Smooth muscle cell (in vitro differentiated cells): ENCODE measurements at regions not wholly inside any gene's neighbourhood (a gene's known extent, or its start where the extent isn't known, plus 50 kb on each side); places are given as distances from the start of the nearest gene placed in this dataset.

Source experiments
- DNase-seq: peaks from one replicate; lab custom pipeline; 2025; ENCODE audit not compliant: unreplicated experiment; lab: John Stamatoyannopoulos, UW
- H2AFZ ChIP-seq: fragments of 200-600 bp; sonication (generic); 2 replicates; pipeline ENCODE4 v1.6.0; 2016; ENCODE audit warnings: antibody characterized with exemption, low read depth, mild to moderate bottlenecking
- H3F3A ChIP-seq: fragments of 200-600 bp; sonication (generic); 2 replicates; pipeline ENCODE4 v1.6.0; 2017; ENCODE audit warnings: antibody characterized with exemption, low read depth
- H3K27ac ChIP-seq: fragments of 200-600 bp; sonication (generic); 2 replicates; pipeline ENCODE4 v1.5.1; 2016; ENCODE audit warnings: low read depth, mild to moderate bottlenecking
- H3K27me3 ChIP-seq: fragments of 200-600 bp; sonication (generic); 2 replicates; pipeline ENCODE4 v1.6.1; 2016; ENCODE audit warnings: low read depth, mild to moderate bottlenecking
- H3K36me3 ChIP-seq: fragments of 200-600 bp; sonication (generic); 2 replicates; pipeline ENCODE4 v1.5.1; 2016; ENCODE audit warnings: low read depth
- H3K4me1 ChIP-seq: fragments of 200-600 bp; sonication (generic); 2 replicates; pipeline ENCODE4 v1.5.1; 2016; ENCODE audit warnings: low read depth
- H3K4me2 ChIP-seq: fragments of 200-600 bp; sonication (generic); 2 replicates; pipeline ENCODE4 v1.6.0; 2016; ENCODE audit warnings: mild to moderate bottlenecking
- H3K4me3 ChIP-seq: fragments of 200-600 bp; sonication (generic); 2 replicates; pipeline ENCODE4 v1.5.1; 2016; ENCODE audit warnings: mild to moderate bottlenecking
- H3K79me2 ChIP-seq: fragments of 200-600 bp; sonication (generic); 2 replicates; pipeline ENCODE4 v1.6.0; 2016; ENCODE audit warnings: low read depth, mild to moderate bottlenecking
- H3K9ac ChIP-seq: fragments of 200-600 bp; sonication (generic); 2 replicates; pipeline ENCODE4 v1.6.0; 2016; ENCODE audit warnings: low read depth
- H3K9me3 ChIP-seq: fragments of 200-600 bp; sonication (generic); replicated peaks from 2 replicates; pipeline ENCODE4 v1.5.1; 2016; ENCODE audit warnings: low read depth
- H4K20me1 ChIP-seq: fragments of 200-600 bp; sonication (generic); 2 replicates; pipeline ENCODE4 v1.6.0; 2016; ENCODE audit warnings: low read depth
- WGBS: methylation state at CpG from one replicate; pipeline ENCODE4 v1.1.7; 2016; ENCODE audit warnings: low lambda C conversion rate; 5-methylcytosine and 5-hydroxymethylcytosine counted together
- TF ChIP-seq, protein P1 (sequence below): fragments of 200-600 bp; sonication (generic); IDR thresholded peaks from 2 replicates; pipeline ENCODE4 v1.5.1; 2017; ENCODE audit warnings: borderline replicate concordance, mild to moderate bottlenecking, antibody characterized with exemption; ENCODE audit not compliant: insufficient read depth, poor library complexity, severe bottlenecking

DNA sequence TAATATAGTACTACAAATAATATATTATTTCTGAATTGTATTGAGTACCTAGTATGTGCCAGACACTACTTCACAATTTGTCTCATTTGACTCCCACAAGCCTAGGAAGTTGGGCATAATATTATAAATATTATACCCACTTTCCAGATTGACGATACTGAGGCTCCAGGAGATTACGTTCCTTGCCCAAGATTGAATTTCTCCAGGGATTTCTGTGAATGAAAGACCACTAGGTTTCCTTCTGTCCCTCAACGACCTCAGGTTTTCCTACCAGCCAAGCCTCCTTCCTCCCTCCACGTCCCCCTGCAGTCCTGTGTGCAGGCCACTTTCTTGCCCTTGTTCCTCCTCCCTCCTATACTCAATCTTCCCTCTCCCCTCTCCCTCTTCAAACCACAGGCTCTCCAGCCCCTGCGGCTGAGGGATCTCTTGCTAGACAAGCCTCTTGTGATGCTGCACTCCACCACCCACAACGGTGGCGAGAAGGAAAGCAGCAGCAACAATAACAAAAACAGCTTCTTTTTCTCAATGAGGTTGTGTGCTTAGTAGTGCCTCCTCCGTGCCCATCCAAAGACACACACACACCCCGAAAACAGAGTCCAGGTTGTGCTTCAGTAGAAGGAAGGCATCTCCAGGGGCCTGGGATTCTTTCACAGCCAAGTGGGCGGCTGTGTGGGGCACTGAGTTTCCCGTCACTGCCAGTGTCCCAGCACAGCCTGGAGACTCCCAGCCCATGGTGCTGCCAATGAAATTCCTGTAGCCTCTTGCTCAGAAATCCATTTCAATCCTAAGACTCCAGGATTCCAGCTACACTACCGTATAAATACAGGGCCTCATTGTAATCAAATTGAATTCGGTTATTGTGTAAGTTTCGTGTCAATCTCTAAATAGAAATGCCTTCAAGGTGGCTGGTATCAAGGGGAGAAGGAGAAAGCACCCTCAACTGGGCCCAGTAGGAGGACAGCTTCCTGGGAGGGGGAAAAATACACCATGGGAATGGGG, 94.4 kb downstream of the NCR2 start:
- Histone ChIP-seq H3K27me3 (peaks cover 28% of the 10 kb centered on the region), H3K4me3 (no peak overlapping the region), H3K9ac (no peak overlapping the region), H3K4me1 (peaks cover 20% of the 10 kb centered on the region), H2AFZ (peak overlapping the region; percentile 5), H3K4me2 (peak overlapping the region; percentile 90), H3F3A (no peaks in the 10 kb centered on the region), H3K79me2 (no peaks in the 10 kb centered on the region), H3K9me3 (no peaks in the 10 kb centered on the region), H3K36me3 (no peaks in the 10 kb centered on the region), H3K27ac (no peak overlapping the region), H4K20me1 (no peaks in the 10 kb centered on the region)
- no peak for DNase-seq
- TF ChIP-seq, protein P1, sequence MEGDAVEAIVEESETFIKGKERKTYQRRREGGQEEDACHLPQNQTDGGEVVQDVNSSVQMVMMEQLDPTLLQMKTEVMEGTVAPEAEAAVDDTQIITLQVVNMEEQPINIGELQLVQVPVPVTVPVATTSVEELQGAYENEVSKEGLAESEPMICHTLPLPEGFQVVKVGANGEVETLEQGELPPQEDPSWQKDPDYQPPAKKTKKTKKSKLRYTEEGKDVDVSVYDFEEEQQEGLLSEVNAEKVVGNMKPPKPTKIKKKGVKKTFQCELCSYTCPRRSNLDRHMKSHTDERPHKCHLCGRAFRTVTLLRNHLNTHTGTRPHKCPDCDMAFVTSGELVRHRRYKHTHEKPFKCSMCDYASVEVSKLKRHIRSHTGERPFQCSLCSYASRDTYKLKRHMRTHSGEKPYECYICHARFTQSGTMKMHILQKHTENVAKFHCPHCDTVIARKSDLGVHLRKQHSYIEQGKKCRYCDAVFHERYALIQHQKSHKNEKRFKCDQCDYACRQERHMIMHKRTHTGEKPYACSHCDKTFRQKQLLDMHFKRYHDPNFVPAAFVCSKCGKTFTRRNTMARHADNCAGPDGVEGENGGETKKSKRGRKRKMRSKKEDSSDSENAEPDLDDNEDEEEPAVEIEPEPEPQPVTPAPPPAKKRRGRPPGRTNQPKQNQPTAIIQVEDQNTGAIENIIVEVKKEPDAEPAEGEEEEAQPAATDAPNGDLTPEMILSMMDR = no peak
- 57% methylated on average over 14 of the region's 14 CpGs for WGBS

DNA sequence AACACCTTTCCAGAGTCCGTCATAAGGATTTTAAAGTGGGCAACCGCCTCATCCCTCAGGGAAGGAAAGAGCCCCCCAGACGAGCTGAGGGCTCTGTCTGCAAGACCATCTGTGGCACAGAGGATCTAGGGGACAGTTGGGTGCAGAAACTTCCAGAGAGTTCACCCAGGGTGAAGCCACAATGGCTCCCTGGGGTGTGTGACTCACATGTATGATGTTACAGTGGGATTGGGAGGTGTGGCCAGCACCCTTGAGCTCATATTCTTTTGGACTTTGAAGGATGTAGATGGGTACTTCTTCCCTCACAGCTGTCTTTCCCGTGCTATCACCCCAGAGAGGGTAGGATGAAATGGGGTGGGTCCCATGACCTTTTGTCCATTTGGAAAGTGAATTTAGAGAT, 95.5 kb downstream of the NCR2 start:
- Histone ChIP-seq H3F3A (no peaks in the 10 kb centered on the region), H3K27ac (no peak overlapping the region), H3K9me3 (no peaks in the 10 kb centered on the region), H3K27me3 (peaks cover 28% of the 10 kb centered on the region), H3K79me2 (no peaks in the 10 kb centered on the region), H3K9ac (no peak overlapping the region), H2AFZ (no peak overlapping the region), H3K36me3 (no peaks in the 10 kb centered on the region), H3K4me3 (no peak overlapping the region), H4K20me1 (no peaks in the 10 kb centered on the region), H3K4me2 (no peak overlapping the region), H3K4me1 (peaks cover 20% of the 10 kb centered on the region)
- TF ChIP-seq, protein P1 = no peak
- WGBS = 67% methylated on average over 4 of the region's 4 CpGs
- DNase-seq = no peak

DNA sequence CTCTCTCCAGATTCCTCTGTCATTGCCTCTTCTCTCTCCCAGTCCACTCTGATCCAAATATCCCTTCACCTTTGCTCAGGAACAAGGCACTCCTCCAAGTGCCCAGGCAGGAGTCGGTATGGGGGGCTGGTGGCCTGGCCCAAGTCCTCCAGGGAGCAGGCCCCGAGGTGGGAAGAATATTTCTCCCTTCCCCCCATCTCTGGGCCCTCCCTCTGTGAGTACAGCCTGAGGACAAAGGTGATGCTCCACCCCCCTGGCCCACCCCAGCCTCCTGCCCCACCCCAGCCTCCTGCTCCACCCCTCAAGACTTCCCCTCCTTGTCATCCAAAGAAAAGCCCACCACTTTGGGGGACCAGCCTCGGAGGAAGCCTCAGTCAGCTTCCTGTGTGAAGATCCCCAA, 96.9 kb downstream of the NCR2 start:
- TF ChIP-seq, protein P1 = no peak
- no peak for DNase-seq
- WGBS = 74% methylated on average over 3 of the region's 3 CpGs
- Histone ChIP-seq H3K27me3 (peaks cover 14% of the 10 kb centered on the region), H3K79me2 (no peaks in the 10 kb centered on the region), H3K9ac (no peak overlapping the region), H4K20me1 (no peaks in the 10 kb centered on the region), H3K4me3 (no peak overlapping the region), H3K4me1 (peaks cover 17% of the 10 kb centered on the region), H3K4me2 (no peak overlapping the region), H2AFZ (no peak overlapping the region), H3K36me3 (no peaks in the 10 kb centered on the region), H3K9me3 (no peaks in the 10 kb centered on the region), H3F3A (no peaks in the 10 kb centered on the region), H3K27ac (no peak overlapping the region)
